Activated naive CD8-positive, alpha-beta T cell treated with anti-CD3 and anti-CD28 coated beads, Interleukin-2, amount 50 U/mL, for 24 hours (primary cell): ENCODE measurements at regions not wholly inside any gene's neighbourhood (a gene's known extent, or its start where the extent isn't known, plus 50 kb on each side); places are given as distances from the start of the nearest gene placed in this dataset.

Source experiments
- ATAC-seq: fragments of 150-1000 bp; cut with Tn5 transposase; one replicate; pipeline ENCODE4 v1.10.0; 2021
- DNase-seq: peaks from one replicate; pipeline ENCODE4 v3.0.0; 2021
- H3K27ac Mint-ChIP-seq: one replicate; pipeline ENCODE4 v1.8.0; 2021; ENCODE audit warnings: mild to moderate bottlenecking, mixed read lengths
- H3K27me3 Mint-ChIP-seq: one replicate; pipeline ENCODE4 v1.8.0; 2021; ENCODE audit warnings: mixed read lengths
- H3K36me3 Mint-ChIP-seq: one replicate; pipeline ENCODE4 v1.8.0; 2021; ENCODE audit warnings: low read depth, mixed read lengths
- H3K4me1 Mint-ChIP-seq: one replicate; pipeline ENCODE4 v1.8.0; 2021; ENCODE audit warnings: mixed read lengths
- H3K4me3 Mint-ChIP-seq: one replicate; pipeline ENCODE4 v1.8.0; 2021; ENCODE audit warnings: mild to moderate bottlenecking, moderate library complexity, mixed read lengths
- H3K9me3 Mint-ChIP-seq: one replicate; pipeline ENCODE4 v1.8.0; 2021; ENCODE audit warnings: mixed read lengths

GRCh38 chr20:4095639-4096038, 53.0 kb upstream of the SMOX start:
- Mint-ChIP-seq H3K27me3 (peaks cover 6% of the 10 kb centered on the region), H3K4me3 (no peak overlapping the region), H3K27ac (no peak overlapping the region), H3K36me3 (no peaks in the 10 kb centered on the region), H3K9me3 (peaks cover 9% of the 10 kb centered on the region), H3K4me1 (peaks cover 3% of the 10 kb centered on the region)
- ATAC-seq (no peak), DNase-seq (no peak)

- ATAC-seq, result peak; percentile 15
- no peaks in the 10 kb centered on the region for H3K36me3 Mint-ChIP-seq
- H3K4me1 Mint-ChIP-seq, result peaks cover 3% of the 10 kb centered on the region
- H3K4me3 Mint-ChIP-seq, result no peak overlapping the region
- peak; percentile 61 for DNase-seq
- H3K27me3 Mint-ChIP-seq, result peaks cover 6% of the 10 kb centered on the region
- H3K27ac Mint-ChIP-seq, result peak overlapping the region; percentile 62
- peaks cover 9% of the 10 kb centered on the region for H3K9me3 Mint-ChIP-seq
These were observed 56.8 kb upstream of the SMOX start for GRCh38 chr20:4091490-4092479.

DNA sequence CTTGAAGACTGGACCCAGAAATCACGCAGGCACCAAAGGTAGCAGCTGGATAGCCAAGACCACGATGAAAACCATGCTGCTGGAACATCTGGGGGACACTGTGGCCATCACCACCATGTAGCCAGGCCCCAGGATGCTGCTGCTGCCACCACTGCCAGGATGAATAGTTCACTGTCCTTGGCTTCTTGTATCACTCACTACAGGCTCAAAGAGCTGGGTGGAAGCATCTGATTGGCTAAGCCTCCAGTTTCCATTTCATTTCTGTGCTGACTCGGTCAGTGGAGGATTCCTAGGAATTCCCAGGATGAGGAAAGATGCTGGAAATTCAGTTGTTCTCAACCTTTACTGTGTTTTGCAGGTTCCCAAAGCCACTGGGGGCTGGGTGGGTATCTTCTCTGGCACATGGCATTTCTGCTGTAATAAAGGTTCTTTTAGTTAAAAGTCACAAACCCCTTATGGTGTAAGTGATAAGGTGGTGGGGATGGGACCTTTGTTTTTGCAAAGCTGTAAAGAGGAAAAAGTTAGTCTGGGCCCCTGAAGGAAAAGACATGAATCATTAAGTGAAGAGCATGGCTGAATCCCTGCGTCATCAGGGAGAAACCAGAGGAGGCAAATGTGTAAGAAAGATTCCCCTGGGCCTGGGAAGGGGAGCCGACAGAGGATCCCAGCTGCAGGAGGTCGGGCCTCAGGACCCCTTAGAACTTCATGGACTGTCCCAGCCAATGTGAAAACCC, 57.7 kb upstream of the SMOX start:
- ATAC-seq, result no peak
- Mint-ChIP-seq H3K27ac (peak overlapping the region; percentile 62), H3K27me3 (peaks cover 8% of the 10 kb centered on the region), H3K9me3 (peaks cover 9% of the 10 kb centered on the region), H3K4me3 (no peak overlapping the region), H3K36me3 (no peaks in the 10 kb centered on the region), H3K4me1 (peaks cover 3% of the 10 kb centered on the region)
- DNase-seq, result no peak

GRCh38 chr20:4089756-4090487, 58.7 kb upstream of the SMOX start:
- H3K9me3 Mint-ChIP-seq, result no peaks in the 10 kb centered on the region
- ATAC-seq (no peak), DNase-seq (no peak)
- no peaks in the 10 kb centered on the region for H3K36me3 Mint-ChIP-seq
- H3K27ac Mint-ChIP-seq, result no peak overlapping the region
- H3K27me3 Mint-ChIP-seq, result peaks cover 8% of the 10 kb centered on the region
- peaks cover 12% of the 10 kb centered on the region for H3K4me1 Mint-ChIP-seq
- H3K4me3 Mint-ChIP-seq, result no peak overlapping the region

- no peaks in the 10 kb centered on the region for H3K9me3 Mint-ChIP-seq
- peaks cover 8% of the 10 kb centered on the region for H3K27me3 Mint-ChIP-seq
- H3K36me3 Mint-ChIP-seq, result no peaks in the 10 kb centered on the region
- ATAC-seq (no peak), DNase-seq (no peak)
- H3K4me1 Mint-ChIP-seq, result peaks cover 20% of the 10 kb centered on the region
- no peak overlapping the region for H3K27ac Mint-ChIP-seq
- no peak overlapping the region for H3K4me3 Mint-ChIP-seq
These were observed 59.9 kb upstream of the SMOX start for GRCh38 chr20:4088766-4089165.

- no peak overlapping the region for H3K27ac Mint-ChIP-seq
- peaks cover 8% of the 10 kb centered on the region for H3K27me3 Mint-ChIP-seq
- H3K36me3 Mint-ChIP-seq, result no peaks in the 10 kb centered on the region
- ATAC-seq, result no peak
- no peak overlapping the region for H3K4me3 Mint-ChIP-seq
- DNase-seq, result no peak
- H3K4me1 Mint-ChIP-seq, result peaks cover 27% of the 10 kb centered on the region
- H3K9me3 Mint-ChIP-seq, result no peaks in the 10 kb centered on the region
These were observed 60.7 kb upstream of the SMOX start for GRCh38 chr20:4087923-4088322.

DNA sequence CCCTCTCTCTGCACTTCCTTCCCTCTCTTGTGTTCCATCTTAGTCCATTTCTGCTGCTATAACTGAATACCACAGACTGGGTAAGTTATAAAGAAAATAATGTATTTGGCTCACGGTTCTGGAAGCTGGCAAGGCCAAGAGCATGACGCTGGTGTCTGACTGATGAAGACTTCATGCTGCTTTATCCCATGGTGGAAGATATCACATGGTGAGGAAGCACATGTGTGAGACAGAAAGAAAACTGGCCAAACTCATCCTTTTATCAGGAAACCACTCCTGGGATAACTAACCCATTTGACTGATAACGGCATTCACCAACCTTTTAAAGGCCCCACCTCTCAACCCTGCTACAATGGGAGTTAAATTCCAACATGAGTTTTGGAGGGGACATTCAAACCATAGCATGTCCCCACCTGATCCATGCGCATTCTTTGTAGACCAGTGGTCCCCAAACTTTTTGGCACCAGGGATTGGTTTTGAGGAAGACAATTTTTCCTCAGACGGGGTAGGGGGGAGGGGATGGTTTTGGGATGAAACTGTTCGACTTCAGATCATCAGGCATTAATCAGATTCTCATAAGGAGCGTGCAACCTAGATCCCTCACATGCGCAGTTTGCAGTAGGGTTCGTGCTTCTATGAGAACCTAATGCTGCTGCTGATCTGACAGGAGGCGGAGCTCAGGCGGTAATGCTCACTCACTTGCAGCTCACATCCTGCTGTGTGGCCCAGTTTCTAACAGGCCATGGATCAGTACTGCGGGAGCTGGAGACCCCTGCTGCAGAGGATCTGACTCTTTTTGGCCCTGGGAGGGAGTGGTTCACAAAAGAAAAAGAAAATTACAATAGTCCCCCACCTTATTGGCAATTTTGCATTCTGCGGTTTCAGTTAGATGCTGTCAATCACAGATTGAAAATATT, 61.6 kb upstream of the SMOX start:
- no peak for ATAC-seq
- no peak for DNase-seq
- peaks cover 35% of the 10 kb centered on the region for H3K4me1 Mint-ChIP-seq
- peaks cover 4% of the 10 kb centered on the region for H3K9me3 Mint-ChIP-seq
- H3K27ac Mint-ChIP-seq, result no peak overlapping the region
- no peak overlapping the region for H3K4me3 Mint-ChIP-seq
- peaks cover 4% of the 10 kb centered on the region for H3K27me3 Mint-ChIP-seq
- H3K36me3 Mint-ChIP-seq, result peaks cover 3% of the 10 kb centered on the region

DNA sequence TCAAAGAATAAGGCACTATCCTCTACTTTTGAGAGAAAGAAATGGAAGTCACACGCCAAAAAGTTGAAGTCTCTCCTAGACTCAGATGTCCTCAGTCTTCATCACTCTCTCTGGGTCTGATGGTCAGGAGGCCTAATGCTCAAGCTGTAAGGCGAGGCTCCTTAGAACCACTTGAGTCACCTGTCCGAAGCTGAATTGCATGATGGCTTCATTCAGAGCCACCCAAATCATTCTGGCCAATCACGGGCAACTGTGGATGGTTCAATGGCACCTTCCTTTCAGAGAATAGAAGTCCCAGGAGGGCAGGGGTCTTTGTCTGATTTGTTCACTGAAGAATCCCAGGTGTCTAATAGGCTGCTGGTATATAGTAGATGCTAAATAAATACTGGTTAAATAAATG, 63.9 kb upstream of the SMOX start:
- DNase-seq (no peak), ATAC-seq (no peak)
- H3K27ac Mint-ChIP-seq, result peak overlapping the region; percentile 13
- H3K27me3 Mint-ChIP-seq, result peaks cover 2% of the 10 kb centered on the region
- peaks cover 9% of the 10 kb centered on the region for H3K9me3 Mint-ChIP-seq
- H3K4me1 Mint-ChIP-seq, result peaks cover 39% of the 10 kb centered on the region
- no peak overlapping the region for H3K4me3 Mint-ChIP-seq
- H3K36me3 Mint-ChIP-seq, result peaks cover 8% of the 10 kb centered on the region

DNA sequence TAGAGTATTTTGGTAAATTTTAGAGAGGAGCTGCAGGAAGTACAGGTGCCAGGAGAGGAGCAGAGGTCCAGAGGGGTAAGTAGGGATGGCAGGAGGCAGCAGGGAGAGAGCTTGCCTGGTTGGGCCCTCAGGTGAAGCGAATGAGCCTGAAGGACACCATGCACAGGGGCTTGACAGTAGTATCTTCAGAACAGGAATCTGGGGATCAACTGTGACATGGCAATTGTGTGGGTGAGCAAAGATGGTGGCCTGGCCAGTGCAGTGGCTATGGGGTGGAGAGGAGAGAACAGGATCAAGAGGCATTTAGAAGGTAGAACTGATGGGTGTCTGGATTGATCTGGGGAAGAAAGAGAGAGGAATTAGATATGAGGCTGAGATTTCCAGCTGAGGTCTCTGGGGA, 64.5 kb upstream of the SMOX start:
- peaks cover 9% of the 10 kb centered on the region for H3K9me3 Mint-ChIP-seq
- DNase-seq (no peak), ATAC-seq (no peak)
- peaks cover 8% of the 10 kb centered on the region for H3K36me3 Mint-ChIP-seq
- peaks cover 39% of the 10 kb centered on the region for H3K4me1 Mint-ChIP-seq
- H3K27ac Mint-ChIP-seq, result no peak overlapping the region
- H3K27me3 Mint-ChIP-seq, result peaks cover 2% of the 10 kb centered on the region
- H3K4me3 Mint-ChIP-seq, result no peak overlapping the region

DNA sequence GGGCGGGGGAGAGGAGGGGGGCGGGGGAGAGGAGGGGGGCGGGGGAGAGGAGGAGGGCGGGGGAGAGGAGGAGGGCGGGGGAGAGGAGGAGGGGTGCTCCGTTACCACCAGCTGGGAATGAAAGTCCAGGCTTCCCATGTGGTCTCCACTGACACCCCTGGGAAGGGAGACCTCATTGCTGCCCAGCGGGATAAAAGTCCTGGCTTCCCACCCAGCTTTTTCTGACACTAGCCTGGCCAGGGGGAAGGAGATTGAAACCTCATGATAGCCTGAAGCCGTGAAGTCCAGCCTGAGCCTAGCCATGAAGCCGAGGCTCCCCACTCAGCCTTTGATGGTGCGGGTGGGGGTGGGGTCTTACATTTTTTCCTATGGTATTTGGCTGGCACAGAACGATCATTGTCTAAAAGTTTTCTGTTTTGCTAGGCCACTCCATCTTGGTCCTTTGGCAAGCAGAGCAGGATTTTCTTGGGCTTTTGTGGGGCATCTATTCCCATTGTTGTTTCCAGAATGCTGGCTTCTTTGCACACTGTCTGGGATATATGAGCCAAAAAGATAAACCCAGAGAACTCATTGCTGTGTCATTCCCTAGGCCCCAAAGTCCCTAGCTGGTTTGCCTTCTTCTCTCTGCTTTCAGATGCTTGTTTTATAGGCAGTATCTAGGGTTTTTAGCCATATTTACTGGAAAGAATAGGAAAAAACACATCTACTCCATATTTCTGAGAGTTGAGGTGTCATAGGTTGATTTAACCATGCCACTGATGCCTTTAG, 65.3 kb upstream of the SMOX start:
- Mint-ChIP-seq H3K36me3 (peaks cover 8% of the 10 kb centered on the region), H3K27ac (peak overlapping the region; percentile 86), H3K4me1 (peaks cover 45% of the 10 kb centered on the region), H3K27me3 (peaks cover 2% of the 10 kb centered on the region), H3K4me3 (peak overlapping the region; percentile 19), H3K9me3 (peaks cover 9% of the 10 kb centered on the region)
- ATAC-seq (no peak), DNase-seq (no peak)

DNA sequence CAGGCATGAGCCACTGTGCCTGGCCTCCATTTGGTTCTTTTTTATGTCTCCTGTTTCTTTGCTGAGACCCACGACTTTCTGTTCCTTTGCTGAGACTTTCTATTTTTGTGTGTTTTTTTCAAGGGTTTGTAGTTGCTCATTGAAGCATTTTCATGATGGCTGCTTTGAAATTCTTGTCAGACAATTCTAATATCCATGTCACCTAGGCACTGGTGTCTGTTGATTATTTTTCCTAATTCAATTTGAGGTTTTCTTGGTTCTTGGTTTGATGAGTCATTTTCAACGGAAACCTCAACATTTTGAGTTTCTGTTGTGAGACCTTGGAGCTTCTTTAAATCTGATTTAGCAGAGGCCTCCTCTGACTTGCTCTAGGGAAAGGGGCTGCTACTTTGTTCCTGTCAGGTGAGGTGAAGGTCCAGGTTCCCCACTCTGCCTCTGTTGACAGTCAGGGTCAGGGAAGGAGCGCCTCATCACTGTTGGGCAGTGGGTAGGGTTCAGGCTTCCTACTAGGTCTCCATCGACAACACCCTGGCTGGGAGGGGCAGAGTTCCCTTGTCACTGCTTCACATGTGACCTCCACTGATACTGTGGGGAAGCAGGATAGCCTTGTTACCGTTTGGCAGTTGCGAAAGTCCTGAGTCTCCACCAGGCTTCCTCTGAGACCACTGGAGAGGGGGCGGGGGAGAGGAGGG, 66.1 kb upstream of the SMOX start:
- ATAC-seq (peak; percentile 71), DNase-seq (peak; percentile 45)
- peak overlapping the region; percentile 86 for H3K27ac Mint-ChIP-seq
- peaks cover 2% of the 10 kb centered on the region for H3K27me3 Mint-ChIP-seq
- peaks cover 9% of the 10 kb centered on the region for H3K9me3 Mint-ChIP-seq
- H3K4me1 Mint-ChIP-seq, result peaks cover 47% of the 10 kb centered on the region
- H3K36me3 Mint-ChIP-seq, result peaks cover 8% of the 10 kb centered on the region
- peak overlapping the region; percentile 55 for H3K4me3 Mint-ChIP-seq

DNA sequence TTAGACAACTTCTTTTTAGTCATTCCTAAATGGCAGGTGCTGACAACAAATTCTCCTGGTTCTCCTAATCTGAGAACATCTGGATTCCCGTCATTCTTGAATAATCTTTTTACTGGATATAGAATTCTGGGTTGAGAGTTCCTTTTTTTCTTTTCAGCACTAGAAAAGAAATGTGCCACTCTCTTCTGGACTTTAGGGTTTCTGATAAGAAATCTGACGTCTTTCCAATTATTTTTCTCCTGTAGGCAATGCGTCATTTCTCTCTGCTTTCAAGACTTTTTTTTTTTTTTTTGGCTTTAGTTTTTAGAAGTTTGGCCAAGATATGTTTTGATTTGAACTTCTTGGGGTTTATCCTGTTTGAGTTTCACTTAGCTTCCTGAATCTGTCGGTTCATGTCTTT, 66.1 kb upstream of the RNF24 start:
- H3K27me3 Mint-ChIP-seq, result no peaks in the 10 kb centered on the region
- peaks cover 9% of the 10 kb centered on the region for H3K9me3 Mint-ChIP-seq
- DNase-seq, result no peak
- H3K4me3 Mint-ChIP-seq, result no peak overlapping the region
- peaks cover 8% of the 10 kb centered on the region for H3K36me3 Mint-ChIP-seq
- peaks cover 47% of the 10 kb centered on the region for H3K4me1 Mint-ChIP-seq
- ATAC-seq, result no peak
- H3K27ac Mint-ChIP-seq, result no peak overlapping the region

GRCh38 chr20:4076671-4077070, 61.3 kb upstream of the RNF24 start:
- Mint-ChIP-seq H3K4me1 (peaks cover 12% of the 10 kb centered on the region), H3K27ac (no peak overlapping the region), H3K4me3 (no peak overlapping the region), H3K27me3 (no peaks in the 10 kb centered on the region), H3K36me3 (peaks cover 3% of the 10 kb centered on the region), H3K9me3 (peaks cover 2% of the 10 kb centered on the region)
- DNase-seq (no peak), ATAC-seq (no peak)
